ENCODE measurements at regions not wholly inside any gene's neighbourhood (a gene's known extent, or its start where the extent isn't known, plus 50 kb on each side); places are given as distances from the start of the nearest gene placed in this dataset.

- H3K27ac ChIP-seq (ENCODE audit: low read depth in 1 of 2, low read length in 2 of 2) = no peak overlapping the region
Observed at GRCh38 chr14:65357689-65358088, 54.8 kb upstream of the FUT8 start.

GRCh38 chr14:65359503-65359902 is 53.0 kb upstream of the FUT8 start:
- no peak for TF ChIP-seq CTCF (IDR thresholded peaks at IDR 0.05; ENCODE audit: low read depth, low read length, missing input control)
- no peak for TF ChIP-seq RXRA (IDR thresholded peaks at IDR 0.05)
- no peak for TF ChIP-seq FOXA1 (IDR thresholded peaks at IDR 0.05)
- no peak for TF ChIP-seq HNF4G (IDR thresholded peaks at IDR 0.05)
- TF ChIP-seq EGR1 (IDR thresholded peaks at IDR 0.05; ENCODE audit: low read depth in 2 of 2) = no peak
- no peak for TF ChIP-seq SP1 (IDR thresholded peaks at IDR 0.05)
- no peak for TF ChIP-seq RAD21 (IDR thresholded peaks at IDR 0.05)
- TF ChIP-seq YY1 (IDR thresholded peaks at IDR 0.05) = no peak
- TF ChIP-seq REST (IDR thresholded peaks at IDR 0.05) = no peak
- no peak for TF ChIP-seq JUND (IDR thresholded peaks at IDR 0.05)
- TF ChIP-seq ATF3 (IDR thresholded peaks at IDR 0.05) = no peak
- no peak for TF ChIP-seq TAF1 (conservative IDR thresholded peaks at IDR 0.05)
- TF ChIP-seq ZBTB33 (IDR thresholded peaks at IDR 0.05) = no peak
- TF ChIP-seq HNF4A (conservative IDR thresholded peaks at IDR 0.05) = no peak
- no peak for TF ChIP-seq MAX (IDR thresholded peaks at IDR 0.05)
- no peak for TF ChIP-seq GABPA (IDR thresholded peaks at IDR 0.05 in 1 of 2, conservative IDR thresholded peaks at IDR 0.05 in 1 of 2)
- TF ChIP-seq FOXA2 (IDR thresholded peaks at IDR 0.05) = no peak
- no peak for TF ChIP-seq NR2F2 (IDR thresholded peaks at IDR 0.05)
- Histone ChIP-seq H3K27me3 (ENCODE audit: control insufficient read depth in 4 of 4, insufficient read depth in 4 of 4, low read length in 3 of 4) (no peaks in the 10 kb centered on the region), H3K36me3 (ENCODE audit: control insufficient read depth in 4 of 4, insufficient read depth in 3 of 4, low read depth in 1 of 4, low read length in 3 of 4) (no peaks in the 10 kb centered on the region), H3K4me1 (ENCODE audit: control insufficient read depth in 4 of 4, insufficient read depth in 4 of 4, low read length in 3 of 4) (no peaks in the 10 kb centered on the region), H3K27ac (ENCODE audit: low read depth in 1 of 2, low read length in 2 of 2) (no peak overlapping the region), H3K4me3 (ENCODE audit: low read depth in 1 of 3, low read length in 3 of 3) (no peak overlapping the region), H3K9ac (ENCODE audit: low read depth in 1 of 2, low read length in 2 of 2) (no peak overlapping the region), H3K9me3 (ENCODE audit: control insufficient read depth in 4 of 4, low read length in 3 of 4) (no peaks in the 10 kb centered on the region)
- DNase-seq (ENCODE audit: low spot score) = no peak
- 66% methylated on average over 3 of the region's 3 CpGs for WGBS

More at GRCh38 chr14:65357689-65358088, 54.8 kb upstream of the FUT8 start:
- Histone ChIP-seq H3K4me3 (ENCODE audit: low read depth in 1 of 3, low read length in 3 of 3) (no peak overlapping the region), H3K27me3 (ENCODE audit: control insufficient read depth in 4 of 4, insufficient read depth in 4 of 4, low read length in 3 of 4) (no peaks in the 10 kb centered on the region), H3K36me3 (ENCODE audit: control insufficient read depth in 4 of 4, insufficient read depth in 3 of 4, low read depth in 1 of 4, low read length in 3 of 4) (no peaks in the 10 kb centered on the region), H3K9ac (ENCODE audit: low read depth in 1 of 2, low read length in 2 of 2) (no peak overlapping the region), H3K9me3 (ENCODE audit: control insufficient read depth in 4 of 4, low read length in 3 of 4) (no peaks in the 10 kb centered on the region), H3K4me1 (ENCODE audit: control insufficient read depth in 4 of 4, insufficient read depth in 4 of 4, low read length in 3 of 4) (no peaks in the 10 kb centered on the region)
- no peak for DNase-seq (ENCODE audit: low spot score)
- TF ChIP-seq JUND (IDR thresholded peaks at IDR 0.05) (no peak), MAX (IDR thresholded peaks at IDR 0.05) (no peak), FOXA1 (IDR thresholded peaks at IDR 0.05) (no peak), YY1 (IDR thresholded peaks at IDR 0.05) (no peak), TAF1 (conservative IDR thresholded peaks at IDR 0.05) (no peak), FOXA2 (IDR thresholded peaks at IDR 0.05) (no peak)
